Suprapubic skin (tissue), 3 donors: ENCODE measurements at regions not wholly inside any gene's neighbourhood (a gene's known extent, or its start where the extent isn't known, plus 50 kb on each side); places are given as distances from the start of the nearest gene placed in this dataset.

ENCODE experiments used
- CTCF ChIP-seq, 2 donors: fragments of 200-600 bp in 1 of 2; fragments of 450-650 bp in 1 of 2; sonication (generic) in 1 of 2; IDR thresholded peaks; one replicate each; pipeline ENCODE4 v1.5.1; 2016 to 2019; ENCODE audit warnings: antibody characterized with exemption in 2 of 2, mild to moderate bottlenecking in 1 of 2, moderate library complexity in 1 of 2
- POLR2A ChIP-seq, 2 donors: fragments of 450-650 bp; IDR thresholded peaks; one replicate each; pipeline ENCODE4 v1.6.1; 2017; ENCODE audit warnings: antibody characterized with exemption in 2 of 2, mild to moderate bottlenecking in 2 of 2, moderate library complexity in 2 of 2

- no peak for TF ChIP-seq POLR2A (IDR thresholded peaks at IDR 0.05)
- TF ChIP-seq CTCF (IDR thresholded peaks at IDR 0.05), result no peak
These were observed 112.5 kb upstream of the KCNK2 start for GRCh38 chr1:214970016-214970415.
